ENCODE measurements at regions not wholly inside any gene's neighbourhood (a gene's known extent, or its start where the extent isn't known, plus 50 kb on each side); places are given as distances from the start of the nearest gene placed in this dataset.

DNA sequence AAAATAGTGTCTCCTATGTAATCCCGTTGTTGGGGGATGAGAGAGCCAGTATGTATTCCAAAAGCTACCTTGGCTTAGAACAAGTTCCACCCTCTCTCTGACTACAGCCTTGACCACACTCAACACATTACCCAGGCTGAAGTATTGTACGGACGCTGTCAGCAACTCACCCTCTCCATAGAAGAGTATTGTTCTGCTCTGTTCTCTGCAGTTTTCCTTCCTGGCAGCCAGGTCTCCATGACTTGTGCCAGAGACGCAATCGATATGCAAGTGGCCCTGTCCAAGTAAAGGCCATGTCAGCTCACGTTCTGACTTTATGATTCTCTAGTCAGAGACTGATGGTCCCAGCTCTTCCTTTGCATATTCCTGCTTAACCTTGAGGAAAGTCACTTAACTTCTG, 164.1 kb upstream of the SLCO3A1 start:
- in situ Hi-C loops (cut with MboI; ENCODE audit: low sequenced_read_pairs in 4 of 4) (no loop called here), intact Hi-C loops (cut with DNase I; ENCODE audit: low total_unique reads) (no loop called here)
- Histone ChIP-seq H3K27me3 (no peaks in the 10 kb centered on the region), H3K4me1 (peaks cover 0 to 13% of the 10 kb centered on the region in 2 donors), H3K27ac (no peak overlapping the region), H3K36me3 (no peaks in the 10 kb centered on the region), H3K4me3 (no peak overlapping the region), H3K9me3 (no peaks in the 10 kb centered on the region)
- TF ChIP-seq POLR2A (IDR thresholded peaks at IDR 0.05): no peak
- TF ChIP-seq, protein P1, sequence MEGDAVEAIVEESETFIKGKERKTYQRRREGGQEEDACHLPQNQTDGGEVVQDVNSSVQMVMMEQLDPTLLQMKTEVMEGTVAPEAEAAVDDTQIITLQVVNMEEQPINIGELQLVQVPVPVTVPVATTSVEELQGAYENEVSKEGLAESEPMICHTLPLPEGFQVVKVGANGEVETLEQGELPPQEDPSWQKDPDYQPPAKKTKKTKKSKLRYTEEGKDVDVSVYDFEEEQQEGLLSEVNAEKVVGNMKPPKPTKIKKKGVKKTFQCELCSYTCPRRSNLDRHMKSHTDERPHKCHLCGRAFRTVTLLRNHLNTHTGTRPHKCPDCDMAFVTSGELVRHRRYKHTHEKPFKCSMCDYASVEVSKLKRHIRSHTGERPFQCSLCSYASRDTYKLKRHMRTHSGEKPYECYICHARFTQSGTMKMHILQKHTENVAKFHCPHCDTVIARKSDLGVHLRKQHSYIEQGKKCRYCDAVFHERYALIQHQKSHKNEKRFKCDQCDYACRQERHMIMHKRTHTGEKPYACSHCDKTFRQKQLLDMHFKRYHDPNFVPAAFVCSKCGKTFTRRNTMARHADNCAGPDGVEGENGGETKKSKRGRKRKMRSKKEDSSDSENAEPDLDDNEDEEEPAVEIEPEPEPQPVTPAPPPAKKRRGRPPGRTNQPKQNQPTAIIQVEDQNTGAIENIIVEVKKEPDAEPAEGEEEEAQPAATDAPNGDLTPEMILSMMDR (IDR thresholded peaks at IDR 0.05 in 4 of 5, conservative IDR thresholded peaks at IDR 0.05 in 1 of 5): no peak
- DNase-seq: no peak
- ATAC-seq: no peak

GRCh38 chr15:91692596-91692995, 160.9 kb upstream of the SLCO3A1 start:
- TF ChIP-seq, protein P1 (IDR thresholded peaks at IDR 0.05 in 4 of 5, conservative IDR thresholded peaks at IDR 0.05 in 1 of 5): no peak
- no peak for TF ChIP-seq POLR2A (IDR thresholded peaks at IDR 0.05)
- Histone ChIP-seq H3K4me1 (peaks cover 0 to 5% of the 10 kb centered on the region in 2 donors), H3K4me3 (no peak overlapping the region), H3K27ac (no peak overlapping the region), H3K27me3 (no peaks in the 10 kb centered on the region), H3K36me3 (no peaks in the 10 kb centered on the region), H3K9me3 (no peaks in the 10 kb centered on the region)
- no peak for DNase-seq
- in situ Hi-C loops (cut with MboI; ENCODE audit: low sequenced_read_pairs in 4 of 4): no loop called here
- intact Hi-C loops (cut with DNase I; ENCODE audit: low total_unique reads): no loop called here
- ATAC-seq: no peak

DNA sequence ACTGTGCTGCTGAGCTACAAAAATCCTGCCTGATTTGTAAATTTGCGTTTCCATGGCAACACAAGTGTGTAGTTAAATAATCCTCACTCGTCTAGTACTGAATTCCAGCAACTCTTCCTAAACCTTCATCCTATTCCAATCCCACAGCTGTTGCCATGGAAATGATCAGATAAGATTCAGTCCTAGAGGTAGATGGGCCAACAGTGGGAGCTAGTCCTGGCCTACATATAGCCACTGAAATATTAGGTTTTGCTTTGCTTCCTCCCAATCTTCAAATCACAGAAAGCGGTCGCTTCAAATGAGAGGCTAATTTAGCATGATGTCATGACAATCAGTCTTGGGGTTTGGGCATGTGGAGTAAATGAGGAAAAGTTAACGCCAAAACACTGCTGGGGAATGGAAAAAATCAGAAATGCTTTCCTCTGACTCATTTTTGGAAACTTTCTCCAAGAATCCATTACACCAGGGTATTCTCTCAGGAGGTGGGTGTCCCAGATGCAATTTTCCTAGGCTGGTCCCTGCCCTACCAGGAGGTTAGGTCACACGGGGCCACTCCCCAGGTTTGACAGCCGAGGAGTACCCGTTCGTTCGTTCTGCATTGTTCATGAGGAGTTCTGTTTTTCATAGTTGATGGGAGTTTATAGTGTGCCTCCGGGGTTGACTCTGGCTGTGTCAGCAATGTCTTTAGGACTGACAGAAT, 159.2 kb upstream of the SLCO3A1 start:
- in situ Hi-C loops (cut with MboI; ENCODE audit: low sequenced_read_pairs in 4 of 4): no loop called here
- ATAC-seq (peak; percentile 80 to 81), DNase-seq (peak; percentile 13 to 47)
- Histone ChIP-seq H3K9me3 (no peaks in the 10 kb centered on the region), H3K27me3 (no peaks in the 10 kb centered on the region), H3K4me1 (peaks cover 0 to 5% of the 10 kb centered on the region in 2 donors), H3K27ac (peak overlapping the region; percentile 61 to 75 (median 68)), H3K36me3 (no peaks in the 10 kb centered on the region), H3K4me3 (peak overlapping the region; percentile 21 to 43 (median 38))
- intact Hi-C loops (cut with DNase I; ENCODE audit: low total_unique reads): no loop called here
- no peak for TF ChIP-seq POLR2A (IDR thresholded peaks at IDR 0.05)
- TF ChIP-seq, protein P1 (IDR thresholded peaks at IDR 0.05 in 4 of 5, conservative IDR thresholded peaks at IDR 0.05 in 1 of 5): no peak

GRCh38 chr15:91694831-91695210, 158.7 kb upstream of the SLCO3A1 start:
- Histone ChIP-seq H3K27ac (peak overlapping the region; percentile 61 to 75 (median 68)), H3K4me3 (peak overlapping the region; percentile 21 to 43 (median 38)), H3K27me3 (no peaks in the 10 kb centered on the region), H3K36me3 (no peaks in the 10 kb centered on the region), H3K4me1 (peaks cover 0 to 5% of the 10 kb centered on the region in 2 donors), H3K9me3 (no peaks in the 10 kb centered on the region)
- intact Hi-C loops (cut with DNase I; ENCODE audit: low total_unique reads): no loop called here
- peak; percentile 87 to 89 for ATAC-seq
- in situ Hi-C loops (cut with MboI; ENCODE audit: low sequenced_read_pairs in 4 of 4): no loop called here
- TF ChIP-seq POLR2A (IDR thresholded peaks at IDR 0.05): no peak
- TF ChIP-seq, protein P1 (IDR thresholded peaks at IDR 0.05 in 4 of 5, conservative IDR thresholded peaks at IDR 0.05 in 1 of 5): no peak
- peak; percentile 31 to 57 for DNase-seq

Measured in gastrocnemius medialis (tissue), 4 donors.